ENCODE measurements at regions not wholly inside any gene's neighbourhood (a gene's known extent, or its start where the extent isn't known, plus 50 kb on each side); places are given as distances from the start of the nearest gene placed in this dataset.

DNA sequence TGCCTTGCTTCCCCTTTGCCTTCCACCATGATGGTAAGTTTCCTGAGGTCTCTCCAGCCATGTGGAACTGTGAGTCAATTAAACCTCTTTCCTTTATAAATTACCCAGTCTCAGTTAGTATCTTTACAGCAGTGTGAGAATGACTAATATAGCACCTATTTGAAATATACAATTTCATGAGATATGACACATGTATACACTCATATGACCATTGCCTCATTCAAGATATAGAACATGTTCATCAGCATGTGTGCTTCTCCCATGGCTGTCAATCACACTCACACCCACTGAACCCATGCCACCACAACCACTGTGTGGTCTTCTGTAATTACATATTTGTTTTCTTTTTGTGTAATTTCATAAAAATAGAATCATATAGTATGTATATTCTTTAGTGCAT is 599.5 kb upstream of the EPHA6 start:
- no peak overlapping the region for H2AFZ ChIP-seq (ENCODE audit: low read depth, low read length)
- no peak overlapping the region for H3K4me2 ChIP-seq (ENCODE audit: insufficient read depth, low read length)

DNA sequence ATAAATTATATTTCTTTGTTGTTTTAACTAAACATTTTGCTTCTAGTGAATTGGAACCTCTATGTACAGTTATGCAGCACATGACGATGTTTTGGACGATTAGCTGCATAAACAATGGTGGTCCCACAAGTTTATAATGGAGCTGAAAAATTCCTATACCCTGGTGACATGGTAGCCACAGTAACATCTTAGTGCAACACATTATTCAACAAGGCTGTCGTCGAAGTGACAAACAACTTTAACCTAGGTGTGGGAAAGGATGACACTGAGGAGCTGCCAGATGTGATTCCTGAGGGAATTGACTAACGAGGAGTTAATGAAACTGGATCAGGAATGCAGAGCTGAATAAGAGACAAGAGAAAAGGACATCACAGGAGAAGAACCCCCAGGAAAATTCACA is 588.9 kb upstream of the EPHA6 start:
- H3K4me2 ChIP-seq (ENCODE audit: insufficient read depth, low read length), result no peak overlapping the region
- POLR2A ChIA-PET, result no interaction called here
- TF ChIP-seq JUN (IDR thresholded peaks at IDR 0.05; ENCODE audit: borderline replicate concordance, insufficient read depth, insufficient read length, low read depth), result no peak
- TF ChIP-seq MYC (IDR thresholded peaks at IDR 0.05; ENCODE audit: low read depth, low read length), result no peak
- TF ChIP-seq POLR2AphosphoS5 (IDR thresholded peaks at IDR 0.05; ENCODE audit: insufficient read depth, low read depth, low read length), result no peak
- TF ChIP-seq, protein P1, sequence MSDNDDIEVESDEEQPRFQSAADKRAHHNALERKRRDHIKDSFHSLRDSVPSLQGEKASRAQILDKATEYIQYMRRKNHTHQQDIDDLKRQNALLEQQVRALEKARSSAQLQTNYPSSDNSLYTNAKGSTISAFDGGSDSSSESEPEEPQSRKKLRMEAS (IDR thresholded peaks at IDR 0.05; ENCODE audit: insufficient read depth, insufficient read length), result no peak
- TF ChIP-seq, protein P2, sequence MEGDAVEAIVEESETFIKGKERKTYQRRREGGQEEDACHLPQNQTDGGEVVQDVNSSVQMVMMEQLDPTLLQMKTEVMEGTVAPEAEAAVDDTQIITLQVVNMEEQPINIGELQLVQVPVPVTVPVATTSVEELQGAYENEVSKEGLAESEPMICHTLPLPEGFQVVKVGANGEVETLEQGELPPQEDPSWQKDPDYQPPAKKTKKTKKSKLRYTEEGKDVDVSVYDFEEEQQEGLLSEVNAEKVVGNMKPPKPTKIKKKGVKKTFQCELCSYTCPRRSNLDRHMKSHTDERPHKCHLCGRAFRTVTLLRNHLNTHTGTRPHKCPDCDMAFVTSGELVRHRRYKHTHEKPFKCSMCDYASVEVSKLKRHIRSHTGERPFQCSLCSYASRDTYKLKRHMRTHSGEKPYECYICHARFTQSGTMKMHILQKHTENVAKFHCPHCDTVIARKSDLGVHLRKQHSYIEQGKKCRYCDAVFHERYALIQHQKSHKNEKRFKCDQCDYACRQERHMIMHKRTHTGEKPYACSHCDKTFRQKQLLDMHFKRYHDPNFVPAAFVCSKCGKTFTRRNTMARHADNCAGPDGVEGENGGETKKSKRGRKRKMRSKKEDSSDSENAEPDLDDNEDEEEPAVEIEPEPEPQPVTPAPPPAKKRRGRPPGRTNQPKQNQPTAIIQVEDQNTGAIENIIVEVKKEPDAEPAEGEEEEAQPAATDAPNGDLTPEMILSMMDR (IDR thresholded peaks at IDR 0.05; ENCODE audit: extremely low read depth in 1 of 2, insufficient read depth in 1 of 2, low read depth in 1 of 2, low read length in 2 of 2), result no peak
- no peak for TF ChIP-seq FOS (IDR thresholded peaks at IDR 0.05; ENCODE audit: borderline replicate concordance, insufficient read depth, low read length)
- no peak for TF ChIP-seq POLR2A (IDR thresholded peaks at IDR 0.05; ENCODE audit: low read depth, low read length)
- no peak for TF ChIP-seq GATA2 (IDR thresholded peaks at IDR 0.05; ENCODE audit: insufficient read depth, insufficient read length, low read depth, low read length)
- no peak for TF ChIP-seq EZH2 (IDR thresholded peaks at IDR 0.05; ENCODE audit: borderline replicate concordance, low read depth, low read length, severe bottlenecking)
- H3K27ac ChIP-seq (ENCODE audit: insufficient read depth, low read depth, low read length), result no peak overlapping the region
- no TSS peak for BruUV-seq (replicated peaks)
- H3K4me1 ChIP-seq (ENCODE audit: control insufficient read depth, extremely low read depth, insufficient read depth, low read length), result peaks cover 3% of the 10 kb centered on the region
- no peaks in the 10 kb centered on the region for H4K20me1 ChIP-seq (replicated peaks; ENCODE audit: control insufficient read depth, extremely low read depth, insufficient read depth, low read length)
- intact Hi-C loops (cut with micrococcal nuclease), result no loop called here
- no peaks in the 10 kb centered on the region for H3K9me1 ChIP-seq (replicated peaks; ENCODE audit: control insufficient read depth, extremely low read depth, insufficient read depth, low read length)
- CTCF ChIA-PET, result interaction anchor here (0.9 to 1.1 kb wide), 3 partner anchors 9 to 105 kb away, joined by 3 to 4 read pairs (median 3); no protein-coding TSS in a partner anchor
- dilution Hi-C loops (cut with MboI; ENCODE audit: extremely low pct_ligation_motif_present, low sequenced_read_pairs), result no loop called here
- no peak overlapping the region for H3K9ac ChIP-seq (replicated peaks; ENCODE audit: extremely low read depth, insufficient read depth, low read length)
- FAIRE-seq, result no peak
- no peaks in the 10 kb centered on the region for H3K36me3 ChIP-seq (ENCODE audit: control insufficient read depth in 2 of 2, extremely low read depth in 1 of 2, insufficient read depth in 2 of 2, low read length in 2 of 2)
- no peak for DNase-seq (ENCODE audit: low read depth, low spot score)
- H3K9me3 ChIP-seq (replicated peaks; ENCODE audit: control insufficient read depth, insufficient read depth, low read length), result no peaks in the 10 kb centered on the region
- no peak overlapping the region for H2AFZ ChIP-seq (ENCODE audit: low read depth, low read length)
- H3K27me3 ChIP-seq (ENCODE audit: control insufficient read depth in 2 of 2, insufficient read depth in 2 of 2, low read length in 2 of 2), result no peaks in the 10 kb centered on the region
- H3K4me3 ChIP-seq (replicated peaks in 1 of 3; ENCODE audit: insufficient read depth in 1 of 3, low read depth in 1 of 3, low read length in 3 of 3), result no peak overlapping the region
- H3K79me2 ChIP-seq (ENCODE audit: control insufficient read depth, insufficient read depth, low read length), result no peaks in the 10 kb centered on the region

More for the DNA sequence above, 599.5 kb upstream of the EPHA6 start:
- CTCF ChIA-PET, result no interaction called here
- Histone ChIP-seq H3K9me1 (replicated peaks; ENCODE audit: control insufficient read depth, extremely low read depth, insufficient read depth, low read length) (no peaks in the 10 kb centered on the region), H3K79me2 (ENCODE audit: control insufficient read depth, insufficient read depth, low read length) (no peaks in the 10 kb centered on the region), H4K20me1 (replicated peaks; ENCODE audit: control insufficient read depth, extremely low read depth, insufficient read depth, low read length) (no peaks in the 10 kb centered on the region), H3K4me1 (ENCODE audit: control insufficient read depth, extremely low read depth, insufficient read depth, low read length) (no peaks in the 10 kb centered on the region), H3K36me3 (ENCODE audit: control insufficient read depth in 2 of 2, extremely low read depth in 1 of 2, insufficient read depth in 2 of 2, low read length in 2 of 2) (no peaks in the 10 kb centered on the region), H3K27ac (ENCODE audit: insufficient read depth, low read depth, low read length) (no peak overlapping the region), H3K4me3 (replicated peaks in 1 of 3; ENCODE audit: insufficient read depth in 1 of 3, low read depth in 1 of 3, low read length in 3 of 3) (no peak overlapping the region), H3K9me3 (replicated peaks; ENCODE audit: control insufficient read depth, insufficient read depth, low read length) (no peaks in the 10 kb centered on the region), H3K9ac (replicated peaks; ENCODE audit: extremely low read depth, insufficient read depth, low read length) (no peak overlapping the region), H3K27me3 (ENCODE audit: control insufficient read depth in 2 of 2, insufficient read depth in 2 of 2, low read length in 2 of 2) (no peaks in the 10 kb centered on the region)
- DNase-seq (ENCODE audit: low read depth, low spot score), result no peak
- BruUV-seq (replicated peaks), result no TSS peak
- intact Hi-C loops (cut with micrococcal nuclease), result no loop called here
- POLR2A ChIA-PET, result no interaction called here
- TF ChIP-seq JUN (IDR thresholded peaks at IDR 0.05; ENCODE audit: borderline replicate concordance, insufficient read depth, insufficient read length, low read depth) (no peak), EZH2 (IDR thresholded peaks at IDR 0.05; ENCODE audit: borderline replicate concordance, low read depth, low read length, severe bottlenecking) (no peak)
- dilution Hi-C loops (cut with MboI; ENCODE audit: extremely low pct_ligation_motif_present, low sequenced_read_pairs), result no loop called here
- FAIRE-seq, result no peak

Measured in endothelial cell of umbilical vein (primary cell).